Medulla oblongata (tissue), 1 donor: ENCODE measurements at regions not wholly inside any gene's neighbourhood (a gene's known extent, or its start where the extent isn't known, plus 50 kb on each side); places are given as distances from the start of the nearest gene placed in this dataset.
"Not testable (repeated sequence)": the region's sequence is repeated elsewhere in the genome, so short reads cannot be mapped to it uniquely, and the experiment has no call there.

ENCODE experiments used
- DNase-seq: peaks from one replicate; pipeline ENCODE4 v3.0.0-alpha.2; 2015; ENCODE audit errors: extremely low spot score

GRCh38 chrX:38940547-38940946 lies 139.3 kb downstream of the MID1IP1 start:
- DNase-seq: no peak

GRCh38 chrX:38941675-38942074 lies 140.4 kb downstream of the MID1IP1 start:
- DNase-seq: no peak

- DNase-seq: no peak
Observed at GRCh38 chrX:38943120-38943519, 141.9 kb downstream of the MID1IP1 start.

GRCh38 chrX:38948046-38948445 lies 146.8 kb downstream of the MID1IP1 start:
- DNase-seq: no peak

- DNase-seq: no peak
Observed at GRCh38 chrX:38954520-38954919, 153.3 kb downstream of the MID1IP1 start.

GRCh38 chrX:38959736-38960135 lies 158.5 kb downstream of the MID1IP1 start:
- no peak for DNase-seq

GRCh38 chrX:38960137-38960536 lies 158.9 kb downstream of the MID1IP1 start:
- no peak for DNase-seq

- no peak for DNase-seq
Observed at GRCh38 chrX:38961936-38962335, 160.7 kb downstream of the MID1IP1 start.

GRCh38 chrX:38963244-38963643 lies 162.0 kb downstream of the MID1IP1 start:
- not testable (repeated sequence) for DNase-seq

- no peak for DNase-seq
Observed at GRCh38 chrX:38965888-38966287, 164.6 kb downstream of the MID1IP1 start.

GRCh38 chrX:38968344-38969216 lies 167.3 kb downstream of the MID1IP1 start:
- DNase-seq: no peak

- DNase-seq: no peak
Observed at GRCh38 chrX:38970074-38970473, 168.8 kb downstream of the MID1IP1 start.

- DNase-seq: no peak
Observed at GRCh38 chrX:38970845-38971244, 169.6 kb downstream of the MID1IP1 start.

- DNase-seq: no peak
Observed at GRCh38 chrX:38973322-38973721, 172.1 kb downstream of the MID1IP1 start.

- no peak for DNase-seq
Observed at GRCh38 chrX:38974542-38974941, 173.3 kb downstream of the MID1IP1 start.

GRCh38 chrX:38975368-38975942 lies 174.2 kb downstream of the MID1IP1 start:
- DNase-seq: no peak

GRCh38 chrX:38982370-38982769 lies 181.1 kb downstream of the MID1IP1 start:
- DNase-seq: no peak

- DNase-seq: no peak
Observed at GRCh38 chrX:38982843-38983242, 181.6 kb downstream of the MID1IP1 start.

GRCh38 chrX:38985375-38985774 lies 184.1 kb downstream of the MID1IP1 start:
- no peak for DNase-seq

GRCh38 chrX:38985945-38986344 lies 184.7 kb downstream of the MID1IP1 start:
- DNase-seq: no peak

GRCh38 chrX:38986586-38986985 lies 185.3 kb downstream of the MID1IP1 start:
- DNase-seq: no peak

GRCh38 chrX:38987198-38987651 lies 186.0 kb downstream of the MID1IP1 start:
- DNase-seq: no peak

GRCh38 chrX:38988301-38988700 lies 187.0 kb downstream of the MID1IP1 start:
- DNase-seq: no peak
